Activated CD4-positive, alpha-beta T cell treated with anti-CD3 and anti-CD28 coated beads, Interleukin-2, amount 50 U/mL, for 24 hours (primary cell): ENCODE measurements at regions not wholly inside any gene's neighbourhood (a gene's known extent, or its start where the extent isn't known, plus 50 kb on each side); places are given as distances from the start of the nearest gene placed in this dataset.
"Not testable (repeated sequence)": the region's sequence is repeated elsewhere in the genome, so short reads cannot be mapped to it uniquely, and the experiment has no call there.

Experiments
- DNase-seq, 2 donors: peaks; one replicate each; pipeline ENCODE4 v3.0.0-alpha.2; 2020; ENCODE audit warnings: low read depth in 1 of 2, low spot score in 1 of 2

GRCh38 chr4:25981749-25982148 is 67.7 kb downstream of the SMIM20 start:
- no peak for DNase-seq

- no peak for DNase-seq
Measured at GRCh38 chr4:25982962-25983361, 68.9 kb downstream of the SMIM20 start.

- DNase-seq = no peak
Measured at GRCh38 chr4:25984266-25984665, 70.2 kb downstream of the SMIM20 start.

GRCh38 chr4:25984796-25985195 is 70.8 kb downstream of the SMIM20 start:
- no peak for DNase-seq

GRCh38 chr4:25986807-25987206 is 72.8 kb downstream of the SMIM20 start:
- no peak for DNase-seq

GRCh38 chr4:25991340-25991739 is 77.3 kb downstream of the SMIM20 start:
- no peak for DNase-seq

GRCh38 chr4:25993395-25994185 is 79.6 kb downstream of the SMIM20 start:
- no peak for DNase-seq

- DNase-seq = not testable (repeated sequence)
Measured at GRCh38 chr4:25994577-25994976, 80.6 kb downstream of the SMIM20 start.

GRCh38 chr4:26000274-26000950 is 86.4 kb downstream of the SMIM20 start:
- no peak for DNase-seq

GRCh38 chr4:26001413-26001812 is 87.4 kb downstream of the SMIM20 start:
- no peak for DNase-seq

GRCh38 chr4:26001816-26002215 is 87.8 kb downstream of the SMIM20 start:
- no peak for DNase-seq

GRCh38 chr4:26003056-26003455 is 89.0 kb downstream of the SMIM20 start:
- DNase-seq = no peak

GRCh38 chr4:26004290-26004689 is 90.3 kb downstream of the SMIM20 start:
- DNase-seq = no peak

GRCh38 chr4:26005764-26006163 is 91.7 kb downstream of the SMIM20 start:
- no peak for DNase-seq

GRCh38 chr4:26008737-26009136 is 94.7 kb downstream of the SMIM20 start:
- DNase-seq = no peak

- DNase-seq = no peak
Measured at GRCh38 chr4:26009502-26009901, 95.5 kb downstream of the SMIM20 start.

GRCh38 chr4:26010304-26010703 is 96.3 kb downstream of the SMIM20 start:
- no peak for DNase-seq

GRCh38 chr4:26013629-26014028 is 99.6 kb downstream of the SMIM20 start:
- DNase-seq = no peak

- DNase-seq = no peak
Measured at GRCh38 chr4:26015133-26015651, 101.2 kb downstream of the SMIM20 start.

GRCh38 chr4:26015906-26016305 is 101.9 kb downstream of the SMIM20 start:
- DNase-seq = no peak

GRCh38 chr4:26017531-26017930 is 103.5 kb downstream of the SMIM20 start:
- no peak for DNase-seq

- DNase-seq = not testable (repeated sequence)
Measured at GRCh38 chr4:26017961-26018700, 104.1 kb downstream of the SMIM20 start.
